Esophagus squamous epithelium (tissue), 5 donors: ENCODE measurements at regions not wholly inside any gene's neighbourhood (a gene's known extent, or its start where the extent isn't known, plus 50 kb on each side); places are given as distances from the start of the nearest gene placed in this dataset.

Experiments
- DNase-seq: peaks from one replicate; lab custom pipeline; 2025; lab: John Stamatoyannopoulos, UW
- H3K27ac ChIP-seq, 4 donors: fragments of 200-600 bp; sonication (generic); one replicate each; pipeline ENCODE4 v1.5.1; 2016 to 2019; ENCODE audit warnings: mild to moderate bottlenecking in 1 of 4
- H3K27me3 ChIP-seq, 4 donors: fragments of 200-600 bp; sonication (generic); 1 replicate in 3 of 4; 2 replicates in 1 of 4; pipeline versions ENCODE4 v1.5.1 to v1.6.0; 2017 to 2021; ENCODE audit warnings: antibody characterized with exemption in 1 of 4
- H3K36me3 ChIP-seq, 3 donors: fragments of 200-600 bp; sonication (generic); one replicate each; pipeline ENCODE4 v1.5.1; 2016 to 2019
- H3K4me1 ChIP-seq, 3 donors: fragments of 200-600 bp; sonication (generic); one replicate each; pipeline ENCODE4 v1.5.1; 2017 to 2019
- H3K4me3 ChIP-seq, 4 donors: fragments of 200-600 bp; sonication (generic); 1 replicate in 3 of 4; 2 replicates in 1 of 4; pipeline ENCODE4 v1.5.1; 2016 to 2019; ENCODE audit warnings: mild to moderate bottlenecking in 2 of 4, moderate library complexity in 1 of 4
- H3K9me3 ChIP-seq, 3 donors: fragments of 200-600 bp; sonication (generic); one replicate each; pipeline ENCODE4 v1.5.1; 2016 to 2019
- CTCF ChIP-seq, 6 experiments: fragments of 450-650 bp in 4 of 6; fragments of 200-600 bp in 2 of 6; sonication (generic) in 2 of 6; IDR thresholded peaks; one replicate each; pipeline ENCODE4 v1.5.1; 2016 to 2019; ENCODE audit warnings: antibody characterized with exemption in 6 of 6, mild to moderate bottlenecking in 4 of 6, moderate library complexity in 4 of 6
- POLR2A ChIP-seq, 4 donors: fragments of 450-650 bp; IDR thresholded peaks; one replicate each; pipeline ENCODE4 v1.6.1; 2017; ENCODE audit warnings: antibody characterized with exemption in 4 of 4, mild to moderate bottlenecking in 4 of 4, moderate library complexity in 3 of 4
- WGBS, 2 donors: methylation state at CpG; one replicate each; pipeline ENCODE4 v1.1.5; 2018; 5-methylcytosine and 5-hydroxymethylcytosine counted together
- intact Hi-C: fragments of 100-400 bp; cut with DNase I; formaldehyde crosslinking; loops from one replicate; pipeline ENCODE4 v1.15.0; 2022
- donor health status: DM: yes; HTN: yes; CAD: no.

GRCh38 chr10:112025228-112025627 is 158.3 kb downstream of the GPAM start:
- H3K27me3 ChIP-seq: no peaks in the 10 kb centered on the region
- no peaks in the 10 kb centered on the region for H3K4me1 ChIP-seq
- 73 to 87% methylated on average over 4 of the region's 4 CpGs for WGBS, 2 donors
- intact Hi-C loops: no loop called here
- no peak for DNase-seq
- no peak overlapping the region for H3K27ac ChIP-seq
- TF ChIP-seq POLR2A (IDR thresholded peaks at IDR 0.05) (no peak), CTCF (IDR thresholded peaks at IDR 0.05) (no peak)
- H3K9me3 ChIP-seq: peaks cover 0 to 9% (median 6%) of the 10 kb centered on the region in 3 donors
- H3K36me3 ChIP-seq: no peaks in the 10 kb centered on the region
- H3K4me3 ChIP-seq: no peak overlapping the region

GRCh38 chr10:112026438-112026837 is 157.1 kb downstream of the GPAM start:
- no peak for TF ChIP-seq POLR2A (IDR thresholded peaks at IDR 0.05)
- TF ChIP-seq CTCF (IDR thresholded peaks at IDR 0.05): no peak
- H3K9me3 ChIP-seq: peaks cover 0 to 9% (median 9%) of the 10 kb centered on the region in 3 donors
- no peaks in the 10 kb centered on the region for H3K36me3 ChIP-seq
- H3K27me3 ChIP-seq: no peaks in the 10 kb centered on the region
- H3K27ac ChIP-seq: no peak overlapping the region
- DNase-seq: no peak
- intact Hi-C loops: no loop called here
- WGBS, 2 donors: 73 to 77% methylated on average over 4 of the region's 4 CpGs
- H3K4me3 ChIP-seq: no peak overlapping the region
- no peaks in the 10 kb centered on the region for H3K4me1 ChIP-seq

- intact Hi-C loops: no loop called here
- WGBS, 2 donors: 57 to 65% methylated on average over 4 of the region's 4 CpGs
These were observed 155.8 kb downstream of the GPAM start for GRCh38 chr10:112027731-112028280.

GRCh38 chr10:112030431-112030830 is 153.1 kb downstream of the GPAM start:
- intact Hi-C loops: no loop called here

More at GRCh38 chr10:112027731-112028280, 155.8 kb downstream of the GPAM start:
- TF ChIP-seq CTCF (IDR thresholded peaks at IDR 0.05) (no peak), POLR2A (IDR thresholded peaks at IDR 0.05) (no peak)
- peaks cover 0 to 9% (median 9%) of the 10 kb centered on the region in 3 donors for H3K9me3 ChIP-seq
- no peaks in the 10 kb centered on the region for H3K27me3 ChIP-seq
- no peak overlapping the region for H3K4me3 ChIP-seq
- no peak overlapping the region for H3K27ac ChIP-seq
- no peaks in the 10 kb centered on the region for H3K36me3 ChIP-seq
- no peak for DNase-seq
- no peaks in the 10 kb centered on the region for H3K4me1 ChIP-seq

GRCh38 chr10:112039823-112040222 is 143.7 kb downstream of the GPAM start:
- 77 to 88% methylated on average over 3 of the region's 3 CpGs for WGBS, 2 donors
- no peak overlapping the region for H3K27ac ChIP-seq
- TF ChIP-seq CTCF (IDR thresholded peaks at IDR 0.05): no peak
- no peak for TF ChIP-seq POLR2A (IDR thresholded peaks at IDR 0.05)
- intact Hi-C loops: no loop called here
- no peaks in the 10 kb centered on the region for H3K27me3 ChIP-seq
- no peaks in the 10 kb centered on the region for H3K9me3 ChIP-seq
- H3K4me1 ChIP-seq: no peaks in the 10 kb centered on the region
- DNase-seq: no peak
- no peak overlapping the region for H3K4me3 ChIP-seq
- H3K36me3 ChIP-seq: no peaks in the 10 kb centered on the region

More at GRCh38 chr10:112030431-112030830, 153.1 kb downstream of the GPAM start:
- TF ChIP-seq CTCF (IDR thresholded peaks at IDR 0.05) (no peak), POLR2A (IDR thresholded peaks at IDR 0.05) (no peak)
- H3K4me1 ChIP-seq: no peaks in the 10 kb centered on the region
- no peak overlapping the region for H3K27ac ChIP-seq
- no peaks in the 10 kb centered on the region for H3K27me3 ChIP-seq
- H3K4me3 ChIP-seq: no peak overlapping the region
- H3K9me3 ChIP-seq: peaks cover 0 to 17% (median 9%) of the 10 kb centered on the region in 3 donors
- no peaks in the 10 kb centered on the region for H3K36me3 ChIP-seq
- 50 to 58% methylated on average over 2 of the region's 2 CpGs for WGBS, 2 donors
- no peak for DNase-seq
